ENCODE measurements at regions not wholly inside any gene's neighbourhood (a gene's known extent, or its start where the extent isn't known, plus 50 kb on each side); places are given as distances from the start of the nearest gene placed in this dataset.
"Not testable (repeated sequence)": the region's sequence is repeated elsewhere in the genome, so short reads cannot be mapped to it uniquely, and the experiment has no call there.

- DNase-seq (ENCODE audit: low read depth in 2 of 2) = no peak
These were observed 152.8 kb downstream of the TFCP2L1 start for GRCh38 chr2:121132054-121132761.

GRCh38 chr2:121132762-121133107, 152.3 kb downstream of the TFCP2L1 start:
- no peak for DNase-seq (ENCODE audit: low read depth in 2 of 2)

- no peak for DNase-seq (ENCODE audit: low read depth in 2 of 2)
These were observed 151.3 kb downstream of the TFCP2L1 start for GRCh38 chr2:121133551-121134319.

- no peak for DNase-seq (ENCODE audit: low read depth in 2 of 2)
These were observed 150.3 kb downstream of the TFCP2L1 start for GRCh38 chr2:121134728-121135127.

- no peak for DNase-seq (ENCODE audit: low read depth in 2 of 2)
These were observed 149.7 kb downstream of the TFCP2L1 start for GRCh38 chr2:121135168-121135853.

- no peak for DNase-seq (ENCODE audit: low read depth in 2 of 2)
These were observed 148.7 kb downstream of the TFCP2L1 start for GRCh38 chr2:121136323-121136722.

GRCh38 chr2:121137571-121137970, 147.4 kb downstream of the TFCP2L1 start:
- no peak for DNase-seq (ENCODE audit: low read depth in 2 of 2)

GRCh38 chr2:121140734-121141133, 144.3 kb downstream of the TFCP2L1 start:
- DNase-seq (ENCODE audit: low read depth in 2 of 2) = no peak

GRCh38 chr2:121142452-121142851, 142.6 kb downstream of the TFCP2L1 start:
- no peak for DNase-seq (ENCODE audit: low read depth in 2 of 2)

GRCh38 chr2:121144111-121144510, 140.9 kb downstream of the TFCP2L1 start:
- no peak for DNase-seq (ENCODE audit: low read depth in 2 of 2)

GRCh38 chr2:121146630-121147029, 138.4 kb downstream of the TFCP2L1 start:
- DNase-seq (ENCODE audit: low read depth in 2 of 2) = no peak

GRCh38 chr2:121147766-121148165, 137.2 kb downstream of the TFCP2L1 start:
- DNase-seq (ENCODE audit: low read depth in 2 of 2) = no peak

- no peak for DNase-seq (ENCODE audit: low read depth in 2 of 2)
These were observed 136.5 kb downstream of the TFCP2L1 start for GRCh38 chr2:121148481-121148880.

GRCh38 chr2:121149384-121149783, 135.6 kb downstream of the TFCP2L1 start:
- no peak for DNase-seq (ENCODE audit: low read depth in 2 of 2)

- no peak for DNase-seq (ENCODE audit: low read depth in 2 of 2)
These were observed 134.9 kb downstream of the TFCP2L1 start for GRCh38 chr2:121150126-121150525.

GRCh38 chr2:121150713-121151112, 134.3 kb downstream of the TFCP2L1 start:
- no peak for DNase-seq (ENCODE audit: low read depth in 2 of 2)

- no peak for DNase-seq (ENCODE audit: low read depth in 2 of 2)
These were observed 133.5 kb downstream of the TFCP2L1 start for GRCh38 chr2:121151311-121152109.

- no peak for DNase-seq (ENCODE audit: low read depth in 2 of 2)
These were observed 132.1 kb downstream of the TFCP2L1 start for GRCh38 chr2:121152861-121153260.

- DNase-seq (ENCODE audit: low read depth in 2 of 2) = no peak
These were observed 131.5 kb downstream of the TFCP2L1 start for GRCh38 chr2:121153516-121153915.

GRCh38 chr2:121155502-121156056, 129.4 kb downstream of the TFCP2L1 start:
- no peak for DNase-seq (ENCODE audit: low read depth in 2 of 2)

- DNase-seq (ENCODE audit: low read depth in 2 of 2) = not testable (repeated sequence)
These were observed 127.5 kb downstream of the TFCP2L1 start for GRCh38 chr2:121157481-121157880.
